ENCODE measurements at regions not wholly inside any gene's neighbourhood (a gene's known extent, or its start where the extent isn't known, plus 50 kb on each side); places are given as distances from the start of the nearest gene placed in this dataset.

GRCh38 chr10:78170026-78170475, 136.4 kb downstream of the RPS24 start:
- TF ChIP-seq LEF1 (IDR thresholded peaks at IDR 0.05; ENCODE audit: borderline replicate concordance) = no peak
- TF ChIP-seq, protein P1, sequence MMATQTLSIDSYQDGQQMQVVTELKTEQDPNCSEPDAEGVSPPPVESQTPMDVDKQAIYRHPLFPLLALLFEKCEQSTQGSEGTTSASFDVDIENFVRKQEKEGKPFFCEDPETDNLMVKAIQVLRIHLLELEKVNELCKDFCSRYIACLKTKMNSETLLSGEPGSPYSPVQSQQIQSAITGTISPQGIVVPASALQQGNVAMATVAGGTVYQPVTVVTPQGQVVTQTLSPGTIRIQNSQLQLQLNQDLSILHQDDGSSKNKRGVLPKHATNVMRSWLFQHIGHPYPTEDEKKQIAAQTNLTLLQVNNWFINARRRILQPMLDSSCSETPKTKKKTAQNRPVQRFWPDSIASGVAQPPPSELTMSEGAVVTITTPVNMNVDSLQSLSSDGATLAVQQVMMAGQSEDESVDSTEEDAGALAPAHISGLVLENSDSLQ (IDR thresholded peaks at IDR 0.05) = no peak
- no peak for TF ChIP-seq SP1 (IDR thresholded peaks at IDR 0.05)
- no peak for TF ChIP-seq HDGF (IDR thresholded peaks at IDR 0.05; ENCODE audit: borderline replicate concordance)
- TF ChIP-seq NFRKB (IDR thresholded peaks at IDR 0.05) = no peak
- TF ChIP-seq SUZ12 (IDR thresholded peaks at IDR 0.05) = no peak
- TF ChIP-seq ELF4 (IDR thresholded peaks at IDR 0.05) = no peak
- no peak for TF ChIP-seq L3MBTL2 (conservative IDR thresholded peaks at IDR 0.05)
- no peak for TF ChIP-seq FOXM1 (IDR thresholded peaks at IDR 0.05; ENCODE audit: borderline replicate concordance)
- no peak for TF ChIP-seq BHLHE40 (IDR thresholded peaks at IDR 0.05; ENCODE audit: borderline replicate concordance)

Data from HEK293T (cell line).